ENCODE measurements at regions not wholly inside any gene's neighbourhood (a gene's known extent, or its start where the extent isn't known, plus 50 kb on each side); places are given as distances from the start of the nearest gene placed in this dataset.

GRCh38 chr14:76938092-76938500 lies 90.4 kb downstream of the IRF2BPL start:
- no peak for DNase-seq (ENCODE audit: low spot score)
- H3K36me3 ChIP-seq (ENCODE audit: insufficient read depth, low read length, poor library complexity, severe bottlenecking): no peaks in the 10 kb centered on the region
- H3K27ac ChIP-seq (ENCODE audit: low read depth, low read length, poor library complexity, severe bottlenecking): no peak overlapping the region
- no TSS peak for BruUV-seq (replicated peaks)
- ChIA-PET CTCF (no interaction called here), POLR2A (ENCODE audit: low non-redundant PET) (no interaction called here)
- intact Hi-C loops (cut with micrococcal nuclease; ENCODE audit: unreplicated experiment): no loop called here
- H3K4me1 ChIP-seq (ENCODE audit: insufficient read depth, low read length, poor library complexity, severe bottlenecking): peaks cover 15% of the 10 kb centered on the region
- no peak for TF ChIP-seq EZH2 (IDR thresholded peaks at IDR 0.05; ENCODE audit: borderline replicate concordance, low read depth, low read length, poor library complexity, severe bottlenecking)
- no peak for TF ChIP-seq CTCF (conservative IDR thresholded peaks at IDR 0.05; ENCODE audit: low read depth, low read length)
- H3K9me3 ChIP-seq (ENCODE audit: low read depth, low read length, poor library complexity, severe bottlenecking): no peaks in the 10 kb centered on the region
- H3K27me3 ChIP-seq (replicated peaks; ENCODE audit: insufficient read depth, low read depth, low read length, poor library complexity): no peaks in the 10 kb centered on the region
- H3K4me3 ChIP-seq (ENCODE audit: low read depth, low read length, poor library complexity, severe bottlenecking): no peak overlapping the region

GRCh38 chr14:76937181-76938091 lies 91.1 kb downstream of the IRF2BPL start:
- Histone ChIP-seq H3K27me3 (replicated peaks; ENCODE audit: insufficient read depth, low read depth, low read length, poor library complexity) (no peaks in the 10 kb centered on the region), H3K4me1 (ENCODE audit: insufficient read depth, low read length, poor library complexity, severe bottlenecking) (peaks cover 15% of the 10 kb centered on the region), H3K9me3 (ENCODE audit: low read depth, low read length, poor library complexity, severe bottlenecking) (no peaks in the 10 kb centered on the region), H3K36me3 (ENCODE audit: insufficient read depth, low read length, poor library complexity, severe bottlenecking) (no peaks in the 10 kb centered on the region), H3K27ac (ENCODE audit: low read depth, low read length, poor library complexity, severe bottlenecking) (no peak overlapping the region), H3K4me3 (ENCODE audit: low read depth, low read length, poor library complexity, severe bottlenecking) (no peak overlapping the region)
- TF ChIP-seq CTCF (conservative IDR thresholded peaks at IDR 0.05; ENCODE audit: low read depth, low read length) (no peak), EZH2 (IDR thresholded peaks at IDR 0.05; ENCODE audit: borderline replicate concordance, low read depth, low read length, poor library complexity, severe bottlenecking) (no peak)
- ChIA-PET CTCF (interaction anchor here (0.5 kb wide), 1 partner anchor 133 kb away, joined by 6 read pairs; no protein-coding TSS in a partner anchor), POLR2A (ENCODE audit: low non-redundant PET) (no interaction called here)
- intact Hi-C loops (cut with micrococcal nuclease; ENCODE audit: unreplicated experiment): no loop called here
- no TSS peak for BruUV-seq (replicated peaks)
- peak; percentile 70 for DNase-seq (ENCODE audit: low spot score)

- Histone ChIP-seq H3K36me3 (ENCODE audit: insufficient read depth, low read length, poor library complexity, severe bottlenecking) (no peaks in the 10 kb centered on the region), H3K27ac (ENCODE audit: low read depth, low read length, poor library complexity, severe bottlenecking) (no peak overlapping the region), H3K27me3 (replicated peaks; ENCODE audit: insufficient read depth, low read depth, low read length, poor library complexity) (no peaks in the 10 kb centered on the region), H3K4me1 (ENCODE audit: insufficient read depth, low read length, poor library complexity, severe bottlenecking) (peaks cover 15% of the 10 kb centered on the region), H3K9me3 (ENCODE audit: low read depth, low read length, poor library complexity, severe bottlenecking) (no peaks in the 10 kb centered on the region), H3K4me3 (ENCODE audit: low read depth, low read length, poor library complexity, severe bottlenecking) (no peak overlapping the region)
- CTCF ChIA-PET: no interaction called here
- no TSS peak for BruUV-seq (replicated peaks)
- TF ChIP-seq CTCF (conservative IDR thresholded peaks at IDR 0.05; ENCODE audit: low read depth, low read length) (no peak), EZH2 (IDR thresholded peaks at IDR 0.05; ENCODE audit: borderline replicate concordance, low read depth, low read length, poor library complexity, severe bottlenecking) (no peak)
- POLR2A ChIA-PET (ENCODE audit: low non-redundant PET): no interaction called here
- no peak for DNase-seq (ENCODE audit: low spot score)
- intact Hi-C loops (cut with micrococcal nuclease; ENCODE audit: unreplicated experiment): no loop called here
These were observed 92.0 kb downstream of the IRF2BPL start for GRCh38 chr14:76936483-76936882.

All from A673 (cell line).